Ishikawa (cell line): ENCODE measurements at regions not wholly inside any gene's neighbourhood (a gene's known extent, or its start where the extent isn't known, plus 50 kb on each side); places are given as distances from the start of the nearest gene placed in this dataset.

Source experiments
- CEBPB ChIP-seq: IDR thresholded peaks from 2 replicates; pipeline ENCODE4 v1.6.1; 2012
- CREB1 ChIP-seq: IDR thresholded peaks from 2 replicates; pipeline ENCODE4 v1.6.1; 2012; ENCODE audit warnings: low read depth
- EGR1 ChIP-seq: IDR thresholded peaks from 2 replicates; pipeline ENCODE4 v1.6.1; 2012
- EP300 ChIP-seq: IDR thresholded peaks from 2 replicates; pipeline ENCODE4 v1.6.1; 2012; ENCODE audit warnings: borderline replicate concordance
- FOXM1 ChIP-seq: IDR thresholded peaks from 2 replicates; pipeline ENCODE4 v1.6.1; 2012; ENCODE audit warnings: low read depth, borderline replicate concordance
- MAX ChIP-seq: IDR thresholded peaks from 2 replicates; pipeline ENCODE4 v1.6.1; 2012
- NFIC ChIP-seq: IDR thresholded peaks from 2 replicates; pipeline ENCODE4 v1.6.1; 2012
- RAD21 ChIP-seq: IDR thresholded peaks from 2 replicates; pipeline ENCODE4 v1.6.1; 2012; ENCODE audit warnings: low read depth
- REST ChIP-seq: IDR thresholded peaks from 2 replicates; pipeline ENCODE4 v1.6.1; 2012; ENCODE audit warnings: low read depth, mild to moderate bottlenecking
- TAF1 ChIP-seq: IDR thresholded peaks from 2 replicates; pipeline ENCODE4 v1.6.1; 2012; ENCODE audit warnings: low read depth, mild to moderate bottlenecking
- TCF12 ChIP-seq: IDR thresholded peaks from 2 replicates; pipeline ENCODE4 v1.6.1; 2012; ENCODE audit warnings: low read depth
- TEAD4 ChIP-seq: IDR thresholded peaks from 2 replicates; pipeline ENCODE4 v1.6.1; 2012
- USF1 ChIP-seq: IDR thresholded peaks from 2 replicates; pipeline ENCODE4 v1.6.1; 2012
- YY1 ChIP-seq: IDR thresholded peaks from 2 replicates; pipeline ENCODE4 v1.6.1; 2012; ENCODE audit warnings: low read depth
- ZBTB7A ChIP-seq: IDR thresholded peaks from 2 replicates; pipeline ENCODE4 v1.6.1; 2012; ENCODE audit warnings: low read depth

GRCh38 chr18:24586662-24587360 lies 126.4 kb downstream of the HRH4 start:
- TF ChIP-seq EGR1 (no peak), REST (no peak), RAD21 (no peak), CREB1 (no peak), YY1 (no peak), USF1 (no peak), FOXM1 (no peak)

GRCh38 chr18:24588440-24588839 lies 128.0 kb downstream of the HRH4 start:
- no peak for TF ChIP-seq TEAD4
- no peak for TF ChIP-seq RAD21
- no peak for TF ChIP-seq NFIC
- TF ChIP-seq MAX, result no peak
- no peak for TF ChIP-seq USF1
- no peak for TF ChIP-seq CEBPB
- no peak for TF ChIP-seq REST
- no peak for TF ChIP-seq TAF1
- no peak for TF ChIP-seq EP300
- TF ChIP-seq YY1, result no peak
- TF ChIP-seq EGR1, result no peak
- TF ChIP-seq ZBTB7A, result no peak

- TF ChIP-seq REST, result no peak
- no peak for TF ChIP-seq EP300
- no peak for TF ChIP-seq EGR1
- no peak for TF ChIP-seq CREB1
- no peak for TF ChIP-seq ZBTB7A
- no peak for TF ChIP-seq USF1
- no peak for TF ChIP-seq TCF12
- no peak for TF ChIP-seq TEAD4
- no peak for TF ChIP-seq RAD21
- TF ChIP-seq CEBPB, result no peak
- TF ChIP-seq MAX, result no peak
- TF ChIP-seq NFIC, result no peak
- TF ChIP-seq TAF1, result no peak
- TF ChIP-seq FOXM1, result no peak
- no peak for TF ChIP-seq YY1
Observed at GRCh38 chr18:24590946-24591345, 130.5 kb downstream of the HRH4 start.

- TF ChIP-seq USF1 (no peak), CEBPB (no peak), FOXM1 (no peak), NFIC (no peak), REST (no peak), EGR1 (no peak), RAD21 (no peak), MAX (no peak), TCF12 (no peak), TAF1 (no peak), EP300 (no peak), TEAD4 (no peak), CREB1 (no peak), YY1 (no peak), ZBTB7A (no peak)
Observed at GRCh38 chr18:24593401-24593800, 133.0 kb downstream of the HRH4 start.
